Femur (tissue), 1 donor: ENCODE measurements at regions not wholly inside any gene's neighbourhood (a gene's known extent, or its start where the extent isn't known, plus 50 kb on each side); places are given as distances from the start of the nearest gene placed in this dataset.

Experiments used
- DNase-seq: peaks from one replicate; pipeline ENCODE4 v3.0.0-alpha.2; 2017

DNA sequence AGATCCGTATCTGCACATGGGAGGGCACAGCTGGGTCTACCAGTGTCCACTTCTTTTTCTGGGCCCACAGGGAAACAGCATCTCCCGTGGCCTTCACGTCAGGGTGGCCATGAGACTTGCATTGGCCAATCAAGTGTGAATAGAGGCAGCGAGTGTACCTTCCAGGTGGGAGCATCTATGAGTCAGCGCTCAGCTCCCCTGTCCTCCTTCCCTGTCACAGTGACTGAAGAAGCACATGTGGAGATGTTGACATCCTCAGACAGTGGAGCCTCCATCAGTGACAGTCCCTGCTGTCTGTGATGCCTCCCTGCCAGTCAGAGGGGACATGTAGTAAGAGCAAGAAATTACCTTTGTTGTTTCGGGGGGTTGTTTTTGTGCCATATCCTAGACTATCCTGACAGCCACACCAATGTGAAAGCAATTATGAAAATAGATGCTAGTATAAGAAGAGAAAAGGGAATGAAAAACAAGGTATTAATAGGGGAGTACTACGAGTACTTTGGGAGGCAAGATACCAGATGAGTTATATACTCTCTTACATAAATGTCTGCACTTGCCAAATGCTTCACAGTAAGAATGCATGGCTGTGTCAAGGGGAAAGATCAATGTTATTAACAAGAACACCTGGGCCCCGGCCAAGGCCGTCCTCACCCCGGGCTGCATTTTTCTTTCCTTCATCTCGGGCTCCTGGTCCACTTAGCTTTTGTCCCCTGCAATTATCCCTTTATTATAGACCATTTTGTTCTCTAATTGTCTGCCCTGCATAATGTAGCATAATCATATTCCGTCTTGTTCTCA lies 86.0 kb downstream of the MATN1 start:
- DNase-seq: no peak

DNA sequence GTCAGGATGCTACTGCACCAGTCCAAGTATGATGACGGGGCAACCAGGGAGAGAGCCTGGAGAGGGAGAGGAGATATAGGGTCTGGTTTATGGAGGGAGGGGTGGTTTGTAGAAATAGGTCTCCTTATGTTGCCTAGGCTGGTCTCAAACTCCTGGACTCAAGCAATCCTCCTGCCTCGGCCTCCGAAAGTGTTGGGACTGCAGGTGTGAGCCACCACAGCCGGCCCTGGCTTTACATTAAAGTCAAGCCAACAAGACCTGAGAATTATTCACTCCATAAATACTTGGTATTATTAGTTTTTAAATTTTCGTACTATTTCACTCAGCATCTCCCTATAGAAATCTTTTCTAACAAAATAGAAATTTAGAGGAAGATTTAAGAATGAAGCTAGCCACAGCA lies 86.8 kb downstream of the MATN1 start:
- DNase-seq: no peak

DNA sequence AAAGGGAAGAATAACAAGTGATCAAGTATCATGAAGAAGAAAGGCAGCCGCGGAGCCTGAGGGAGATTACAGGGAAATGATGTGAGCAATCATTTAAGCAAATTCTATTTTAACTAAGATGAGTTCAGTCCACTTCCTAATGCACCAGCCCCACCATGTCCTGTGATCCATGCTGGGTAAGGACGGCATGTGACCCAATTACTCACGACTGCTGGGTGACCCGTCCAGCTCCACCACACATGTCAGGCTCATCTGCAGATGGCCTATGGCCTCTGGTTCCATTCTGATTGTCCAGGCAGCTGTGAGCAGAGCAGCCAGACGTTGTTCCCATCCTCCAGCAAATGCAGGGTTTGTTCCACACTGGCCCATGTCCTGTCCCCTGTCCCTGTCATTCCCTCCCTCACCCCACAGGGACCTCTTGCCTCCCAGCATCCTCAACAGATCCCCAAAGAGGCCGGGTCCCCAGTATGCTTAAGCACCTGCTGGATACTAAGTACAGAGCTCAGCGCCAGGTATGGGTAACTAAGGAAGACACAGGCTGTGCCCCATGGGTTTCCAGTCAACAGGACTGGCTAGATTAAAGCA lies 87.9 kb downstream of the MATN1 start:
- DNase-seq: no peak

DNA sequence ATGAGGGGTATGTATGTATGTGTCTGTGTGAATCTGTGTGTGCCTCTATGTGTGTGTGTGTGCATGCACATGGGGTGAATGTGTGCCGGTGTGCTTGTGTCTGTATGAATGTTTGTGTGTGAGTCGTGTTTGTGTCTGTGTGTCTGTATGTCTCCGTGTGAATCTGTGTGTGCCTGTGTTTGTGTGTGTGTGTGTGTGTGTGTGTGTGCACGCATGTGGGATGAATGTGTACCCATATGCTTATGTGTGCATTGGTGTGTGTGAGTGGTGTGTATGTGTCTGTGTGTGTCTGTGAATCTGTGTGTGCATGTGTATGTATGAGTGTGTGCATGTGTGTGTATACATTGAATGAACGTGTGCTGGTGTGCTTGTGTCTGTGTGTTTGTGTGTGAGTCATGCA lies 88.9 kb downstream of the MATN1 start:
- no peak for DNase-seq

DNA sequence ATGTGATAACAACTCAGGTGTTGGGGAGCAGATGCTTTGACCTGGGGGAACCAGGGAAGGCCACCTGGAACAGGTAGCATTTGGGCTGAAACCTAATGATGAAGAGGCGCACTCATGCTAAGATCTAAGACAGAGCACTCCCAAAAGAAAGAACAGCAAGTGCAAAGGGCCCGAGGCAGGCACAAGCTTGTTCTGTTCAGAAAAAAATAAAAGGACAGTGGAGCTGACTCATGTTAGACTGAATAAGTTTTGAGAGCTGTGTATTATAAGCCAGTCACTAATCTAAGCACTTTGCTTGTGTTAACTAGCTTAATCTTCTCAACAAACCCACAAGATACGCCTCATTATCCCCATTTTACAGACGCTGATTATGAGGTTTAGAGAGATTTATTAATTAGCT lies 90.1 kb downstream of the MATN1 start:
- no peak for DNase-seq

DNA sequence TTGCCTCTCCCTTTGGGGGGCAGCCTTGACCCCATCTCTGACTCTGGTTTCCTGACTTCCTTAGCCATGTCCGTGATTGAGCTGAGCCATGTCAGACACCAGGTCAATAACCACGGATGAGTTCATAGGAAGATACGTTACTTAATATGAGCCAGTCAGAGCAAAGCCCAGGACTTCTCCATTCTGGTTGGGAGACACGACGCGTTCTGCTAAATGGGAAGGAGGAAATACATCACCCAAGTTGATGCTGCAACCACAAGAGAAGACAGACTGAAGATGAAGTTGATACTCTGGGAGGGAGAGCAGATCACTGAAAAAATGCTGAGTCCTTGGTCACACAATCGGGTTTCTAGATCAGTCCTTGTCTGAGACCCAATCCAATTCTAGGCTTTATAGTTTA lies 90.9 kb downstream of the MATN1 start:
- DNase-seq: no peak

DNA sequence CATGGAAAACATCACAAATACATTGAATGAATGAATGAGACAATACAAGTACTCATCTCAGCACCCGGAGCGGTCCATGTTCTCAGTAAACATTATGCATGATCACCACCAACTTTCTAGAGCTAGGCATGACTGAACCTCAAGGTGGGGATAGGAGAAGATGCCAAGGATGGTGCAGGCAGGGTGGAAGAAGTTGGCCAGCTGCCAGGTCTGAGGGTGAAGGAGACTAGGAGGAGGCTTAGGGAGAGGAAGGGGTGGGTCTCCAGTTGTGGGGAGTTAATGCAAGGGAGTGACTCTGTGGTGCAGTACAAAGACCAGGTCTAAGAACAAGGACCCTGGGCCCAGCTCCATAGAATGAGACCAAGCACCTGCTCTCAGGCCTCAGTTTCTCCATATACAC lies 91.7 kb downstream of the MATN1 start:
- no peak for DNase-seq

DNA sequence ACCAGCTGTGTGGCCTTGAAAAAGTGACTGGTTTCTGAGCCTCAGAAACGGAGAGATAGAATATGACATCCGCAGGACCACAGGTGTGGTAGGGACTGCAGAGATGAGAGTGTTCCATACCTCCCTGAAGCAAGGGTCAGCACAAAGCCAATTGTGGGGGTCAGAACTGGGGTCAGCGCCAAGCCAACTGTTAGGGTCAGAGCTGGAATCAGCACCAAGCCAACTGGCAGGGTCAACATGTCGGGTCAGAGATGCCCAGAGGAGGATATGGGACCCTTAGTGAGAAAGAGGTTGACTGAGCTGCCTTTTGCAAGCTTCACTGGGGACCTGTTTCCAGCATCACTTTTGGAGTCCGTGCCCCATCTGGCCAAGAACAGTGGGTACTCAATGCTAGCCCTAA lies 93.9 kb downstream of the MATN1 start:
- DNase-seq: no peak

DNA sequence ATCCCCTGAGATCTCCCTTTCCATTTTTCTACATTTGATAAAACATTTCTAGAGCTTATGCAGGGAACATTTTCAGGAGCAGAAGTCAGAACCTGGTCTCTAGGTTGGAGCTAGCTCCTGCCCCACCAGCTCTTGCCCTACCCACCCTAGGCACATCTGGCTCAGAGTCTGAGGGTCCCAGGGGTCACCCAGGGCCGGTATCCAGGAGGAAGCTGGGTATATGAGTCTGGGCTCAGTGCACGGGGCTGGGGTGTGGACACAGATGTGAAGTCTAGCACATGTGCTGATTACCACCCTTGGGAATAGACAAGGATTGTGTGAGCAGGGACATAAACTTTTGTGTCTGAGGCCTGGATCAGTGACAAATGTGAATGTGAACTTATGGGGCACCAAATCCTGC lies 95.4 kb downstream of the MATN1 start:
- DNase-seq: no peak

DNA sequence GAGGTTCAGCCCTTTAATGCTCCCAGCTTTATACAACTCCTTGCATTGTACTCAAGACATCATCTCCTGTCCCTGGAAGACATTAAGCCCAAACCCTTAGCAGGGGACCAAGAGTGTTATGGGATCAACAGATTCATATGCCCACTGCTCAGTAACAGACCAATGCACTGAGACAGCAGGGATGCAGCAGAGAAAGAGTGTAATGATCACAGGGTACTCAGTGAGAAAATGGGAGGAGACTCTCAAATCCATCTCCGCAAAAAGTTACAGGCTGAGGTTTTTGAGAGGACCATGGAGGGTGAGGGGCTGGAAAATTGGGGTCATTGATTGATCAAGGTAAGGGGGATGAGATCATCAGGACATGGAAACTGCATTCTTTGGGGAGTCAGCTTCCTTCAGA lies 96.2 kb downstream of the MATN1 start:
- no peak for DNase-seq

DNA sequence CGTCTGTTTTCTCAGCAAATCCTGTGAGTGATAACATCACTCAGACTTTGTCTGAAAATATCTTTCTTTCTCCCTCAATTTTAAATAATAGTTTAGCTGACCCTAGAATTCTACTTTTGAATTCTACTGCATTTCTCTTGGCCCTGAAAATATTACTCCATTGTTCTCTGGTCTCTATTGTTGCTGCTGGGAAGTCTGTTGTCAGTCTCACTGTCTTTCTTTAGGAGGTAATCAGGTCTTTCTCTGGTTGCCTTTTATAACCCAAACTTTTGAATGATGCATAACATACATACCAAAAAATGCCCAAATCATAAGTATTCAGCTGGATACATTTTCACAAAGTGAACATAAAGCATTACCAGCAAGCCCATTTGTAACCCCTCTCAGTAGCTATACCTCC lies 100.0 kb downstream of the MATN1 start:
- DNase-seq: no peak

DNA sequence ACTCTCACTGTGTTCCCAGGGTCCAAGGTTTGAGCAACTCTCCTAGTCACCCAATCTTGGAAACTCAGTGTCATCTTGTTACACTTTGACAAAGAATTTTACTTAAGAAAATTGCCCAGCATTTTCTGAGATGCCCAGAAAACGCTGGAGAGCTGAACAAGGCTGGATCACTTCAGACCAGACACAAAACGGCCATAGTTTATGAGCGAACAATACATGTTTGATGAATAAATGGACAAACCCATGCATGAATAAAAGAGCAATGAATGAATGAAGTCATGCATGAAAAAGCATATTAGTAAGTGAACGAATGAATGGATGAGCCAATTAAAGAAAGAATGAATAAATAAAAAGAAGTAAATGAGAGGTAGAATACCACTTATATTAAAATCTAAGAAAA lies 103.8 kb downstream of the MATN1 start:
- no peak for DNase-seq

DNA sequence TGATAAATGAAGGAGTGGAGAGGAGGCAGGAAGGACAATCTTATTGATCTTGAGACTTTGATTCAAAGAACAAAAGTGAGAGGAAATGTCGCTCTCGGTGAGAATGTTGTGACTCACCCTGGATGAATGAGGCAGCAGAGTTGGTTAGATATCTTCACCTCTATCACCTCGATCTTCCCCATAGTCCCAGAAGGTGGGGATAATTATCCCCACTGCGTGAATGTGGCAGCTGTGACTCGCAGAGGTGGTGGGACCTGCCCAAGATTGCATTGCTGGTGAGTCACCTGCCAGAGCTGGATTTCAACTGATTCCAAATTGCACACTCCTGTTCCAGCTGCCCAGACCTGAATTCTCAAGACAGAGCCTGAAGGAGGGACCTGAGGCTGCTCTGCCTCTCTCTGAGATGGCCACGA lies 105.0 kb downstream of the MATN1 start:
- no peak for DNase-seq

DNA sequence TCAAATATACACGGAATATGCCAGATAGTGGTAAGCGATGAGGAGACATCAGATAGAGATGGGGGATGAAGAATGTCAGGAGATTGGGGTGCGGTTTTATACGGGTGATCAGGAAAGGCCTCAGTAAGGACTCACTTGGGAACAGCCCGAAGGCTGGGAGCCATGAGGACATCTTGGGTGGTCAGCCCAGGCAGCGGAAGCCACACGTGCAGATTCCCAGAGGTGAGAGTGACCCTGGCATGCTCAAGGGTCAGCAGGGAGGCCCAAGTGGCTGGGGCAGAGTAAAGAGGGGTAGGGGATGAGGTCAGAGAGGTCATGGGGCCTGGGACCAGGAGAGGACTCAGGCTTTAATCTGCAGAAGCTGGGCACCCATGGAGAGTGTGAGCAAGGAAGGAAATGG lies 106.6 kb downstream of the MATN1 start:
- DNase-seq: no peak

DNA sequence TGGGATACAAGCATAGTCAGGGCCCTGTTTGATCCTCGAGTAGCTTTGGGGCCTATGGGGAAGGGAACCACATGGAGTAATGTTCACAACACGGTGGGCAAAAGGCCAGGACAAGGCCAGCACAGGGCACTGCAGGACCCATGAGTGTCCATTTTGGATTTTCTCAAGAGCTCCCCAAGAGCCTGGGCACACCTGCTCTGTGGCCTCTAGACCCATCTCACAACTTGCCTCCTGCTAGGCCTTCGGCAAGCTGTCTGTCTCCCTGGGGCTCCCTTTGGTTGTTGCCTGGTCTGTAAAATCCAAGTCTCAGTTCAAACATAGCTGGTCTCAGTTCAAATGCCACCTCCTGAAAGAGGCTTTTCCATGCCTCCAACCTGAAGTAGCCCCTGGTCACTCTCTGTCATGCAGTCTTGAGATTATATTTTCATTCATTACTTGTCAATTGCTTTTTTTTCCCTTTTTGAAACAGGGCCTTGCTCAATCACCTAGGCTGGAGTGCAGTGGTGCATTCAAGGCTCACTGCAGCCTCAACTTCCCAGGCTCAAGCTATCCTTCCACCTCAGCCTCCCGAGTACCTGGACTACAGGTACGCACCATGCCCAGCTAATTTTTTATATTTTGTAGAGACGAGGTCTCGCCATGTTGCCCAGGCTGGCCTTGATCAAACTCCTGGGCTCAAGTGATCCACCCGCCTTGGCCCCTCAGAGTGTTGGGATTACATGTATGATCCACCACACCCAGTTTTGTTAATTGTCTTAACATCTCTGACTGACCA lies 107.4 kb downstream of the MATN1 start:
- no peak for DNase-seq

DNA sequence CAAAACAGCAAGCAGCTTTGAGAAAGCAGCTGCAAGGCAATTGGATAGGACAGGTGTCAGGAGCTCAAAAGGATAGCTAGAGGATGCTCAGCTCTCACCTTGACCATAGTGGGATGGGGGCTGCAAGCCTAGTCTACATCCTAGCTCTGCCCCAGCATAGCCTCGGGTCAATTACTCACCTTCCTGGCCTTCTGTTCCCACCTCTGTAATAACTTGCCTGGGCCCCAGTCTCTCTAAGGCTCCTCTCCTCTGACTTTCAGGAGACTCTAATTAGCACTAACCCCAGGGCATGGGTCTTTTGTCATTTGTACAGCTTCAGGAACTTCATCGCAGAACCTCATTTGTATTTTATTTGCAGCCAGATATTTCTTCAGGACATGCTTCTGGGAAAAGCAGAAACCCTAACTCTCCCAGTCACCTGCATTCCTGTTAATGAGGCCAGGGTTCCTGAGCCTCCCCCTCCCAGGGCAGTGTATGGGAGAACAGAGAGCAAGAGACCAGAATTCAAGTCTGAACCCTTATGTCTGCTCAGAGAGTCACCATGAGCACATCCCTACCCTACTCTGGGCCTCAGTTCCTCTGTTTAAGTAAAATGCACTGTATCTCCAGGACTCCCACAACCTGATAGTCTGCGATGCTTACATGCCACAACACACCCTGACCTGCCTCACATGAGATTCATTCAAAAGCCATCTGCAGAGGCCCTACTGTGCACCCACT lies 108.1 kb downstream of the MATN1 start:
- DNase-seq: no peak

DNA sequence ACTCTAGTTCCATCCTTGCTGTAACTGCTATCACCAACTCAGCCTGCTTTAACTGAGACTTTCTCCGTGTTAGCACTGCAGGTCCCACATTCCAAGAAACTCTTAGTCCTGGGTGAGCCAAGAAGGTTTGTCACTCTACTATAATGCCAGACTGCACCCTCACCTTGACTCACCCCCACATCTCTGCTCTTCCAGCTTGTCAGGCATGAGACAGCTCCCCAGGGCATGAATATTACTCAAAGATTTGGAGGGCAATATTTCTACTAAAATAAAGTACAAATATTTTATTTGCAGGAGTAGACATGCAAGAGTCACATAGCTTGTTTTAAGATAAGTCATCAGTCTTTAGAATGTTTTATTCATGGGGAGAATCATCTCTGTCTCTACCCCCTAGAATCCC lies 110.2 kb downstream of the MATN1 start:
- no peak for DNase-seq

DNA sequence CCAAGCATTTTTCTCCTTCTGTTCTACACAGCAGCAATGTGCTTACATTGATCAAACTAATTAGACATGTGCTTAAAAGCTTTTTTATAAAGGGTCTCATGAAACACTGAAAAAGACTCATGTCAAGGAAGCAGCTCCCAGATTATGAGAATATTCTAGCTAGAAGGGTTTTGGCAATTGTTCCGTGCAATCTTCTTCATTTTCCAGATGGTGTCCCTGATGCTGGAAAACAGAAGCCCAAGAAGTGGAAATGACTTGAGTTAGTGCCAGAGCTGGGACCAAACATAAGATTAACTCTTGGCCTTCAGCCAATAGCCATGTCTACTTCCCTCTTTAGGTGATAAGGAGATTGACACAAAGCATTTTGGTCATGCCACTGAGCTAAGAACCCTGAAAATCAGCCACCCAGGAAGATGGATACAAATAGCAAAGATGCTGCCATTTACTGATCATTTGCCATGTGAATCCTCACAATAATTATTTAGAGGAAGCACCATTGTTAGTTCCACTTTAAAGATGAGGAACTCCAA lies 110.8 kb downstream of the MATN1 start:
- DNase-seq: no peak

DNA sequence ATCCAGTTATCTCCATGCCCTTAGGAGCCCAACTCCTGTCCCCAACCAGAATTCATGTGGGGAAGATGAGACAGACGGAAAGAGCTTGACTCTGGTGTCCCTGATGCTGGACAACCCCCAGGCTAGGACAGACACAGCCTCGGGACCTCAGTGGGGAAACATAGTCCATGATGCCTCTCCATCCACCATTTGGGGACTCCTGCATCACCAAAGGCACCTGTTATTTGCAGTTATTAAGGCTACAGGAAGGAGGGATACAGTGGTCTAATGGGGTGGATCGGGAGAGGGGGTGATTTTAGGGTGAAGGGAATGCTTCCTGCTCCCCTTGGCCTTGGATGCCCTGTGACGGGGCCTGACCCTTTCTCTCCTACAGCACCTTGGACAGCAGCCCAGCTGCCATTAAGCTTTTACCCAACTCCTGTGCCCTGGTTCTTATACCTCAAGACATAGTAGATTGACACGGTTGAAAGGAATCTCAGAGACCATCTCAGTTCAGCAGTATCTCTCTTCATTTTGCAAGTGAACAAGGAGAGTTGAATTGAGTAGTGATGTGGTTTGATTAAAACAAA lies 111.6 kb downstream of the MATN1 start:
- DNase-seq: no peak

DNA sequence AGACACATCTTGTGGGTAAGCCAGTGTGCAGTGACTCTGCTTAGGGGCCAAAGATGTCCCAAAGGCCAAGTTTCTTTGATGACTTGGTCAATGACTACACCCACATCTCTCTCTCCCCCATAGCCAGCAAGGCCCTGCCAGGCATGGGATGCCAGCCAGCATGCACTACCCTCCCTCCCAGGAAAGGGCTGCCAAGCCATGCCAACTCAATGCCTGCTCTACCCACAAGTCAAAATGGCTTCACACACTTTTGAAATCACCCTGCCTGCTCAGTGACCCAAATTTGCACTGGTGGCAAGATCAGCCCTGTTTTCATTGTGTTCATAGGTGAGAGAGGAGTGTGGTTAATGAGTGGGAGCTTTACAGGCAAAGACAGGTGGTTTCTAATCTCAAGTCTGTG lies 112.5 kb downstream of the MATN1 start:
- no peak for DNase-seq

DNA sequence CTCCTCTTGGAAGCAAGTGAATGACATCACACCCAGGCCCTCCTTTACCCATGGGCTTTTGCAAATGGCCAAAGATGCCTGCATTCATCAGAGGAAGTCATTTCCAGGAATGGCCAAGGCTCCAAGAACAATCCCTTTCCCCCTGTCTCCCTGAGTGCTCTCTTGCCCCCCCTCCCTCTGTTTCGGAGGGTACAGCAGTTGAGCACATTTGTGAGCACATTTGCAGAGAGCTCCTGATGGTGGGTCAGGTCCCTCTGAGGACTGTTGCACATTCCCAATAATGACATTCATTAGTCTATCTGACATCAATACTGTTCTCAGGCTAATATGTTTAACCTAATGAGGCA lies 113.4 kb downstream of the MATN1 start:
- no peak for DNase-seq

DNA sequence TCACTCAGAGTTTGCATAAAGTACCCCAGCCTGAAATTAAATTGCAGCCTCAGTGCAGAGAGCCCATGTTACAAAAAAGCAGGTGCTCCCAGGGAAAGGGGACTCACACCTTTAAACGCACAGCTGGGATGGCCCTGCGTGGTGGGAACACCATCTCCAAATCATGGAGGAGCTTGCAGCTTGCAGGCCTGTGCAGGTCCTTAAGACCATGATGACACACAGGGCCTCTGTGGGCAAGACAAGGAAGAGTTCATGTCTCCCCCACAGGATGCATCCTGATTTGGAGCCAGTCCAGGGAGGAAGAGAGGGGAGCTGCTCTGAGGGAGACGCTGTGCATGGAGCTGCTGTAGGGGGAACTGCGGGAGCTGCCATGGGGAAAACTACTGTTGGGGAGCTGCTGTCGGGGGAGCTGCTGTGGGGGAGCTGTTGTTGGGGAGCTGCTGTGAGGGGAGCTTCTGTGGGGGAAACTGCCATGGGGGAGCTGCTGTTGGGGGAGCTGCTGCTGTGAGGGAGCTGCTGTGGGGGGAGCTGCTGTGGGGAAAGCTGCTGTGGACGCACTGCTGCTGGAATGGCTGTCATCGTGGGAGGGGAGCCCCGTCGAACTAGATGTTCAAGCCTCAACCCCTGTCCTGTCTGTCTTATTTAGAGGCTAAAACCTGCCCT lies 113.9 kb downstream of the MATN1 start:
- DNase-seq: no peak
